ENCODE measurements at regions not wholly inside any gene's neighbourhood (a gene's known extent, or its start where the extent isn't known, plus 50 kb on each side); places are given as distances from the start of the nearest gene placed in this dataset.

GRCh38 chr2:144595686-144596072 is 75.8 kb upstream of the ZEB2 start:
- DNase-seq = no peak

GRCh38 chr2:144595279-144595678 is 75.4 kb upstream of the ZEB2 start:
- no peak for DNase-seq

- no peak for DNase-seq
Observed at GRCh38 chr2:144593803-144594202, 73.9 kb upstream of the ZEB2 start.

- DNase-seq = no peak
Observed at GRCh38 chr2:144592500-144593256, 72.8 kb upstream of the ZEB2 start.

GRCh38 chr2:144587306-144587705 is 67.4 kb upstream of the ZEB2 start:
- no peak for DNase-seq

- no peak for DNase-seq
Observed at GRCh38 chr2:144586476-144586875, 66.6 kb upstream of the ZEB2 start.

GRCh38 chr2:144583741-144584453 is 64.0 kb upstream of the ZEB2 start:
- no peak for DNase-seq

GRCh38 chr2:144583381-144583729 is 63.4 kb upstream of the ZEB2 start:
- DNase-seq = no peak

GRCh38 chr2:144582651-144583380 is 62.9 kb upstream of the ZEB2 start:
- DNase-seq = no peak

- DNase-seq = no peak
Observed at GRCh38 chr2:144580521-144581161, 60.7 kb upstream of the ZEB2 start.

GRCh38 chr2:144579556-144579955 is 59.6 kb upstream of the ZEB2 start:
- DNase-seq = no peak

GRCh38 chr2:144578099-144578498 is 58.2 kb upstream of the ZEB2 start:
- no peak for DNase-seq

GRCh38 chr2:144572977-144573376 is 53.1 kb upstream of the ZEB2 start:
- DNase-seq = no peak

GRCh38 chr2:144571770-144572169 is 51.9 kb upstream of the ZEB2 start:
- DNase-seq = no peak

GRCh38 chr2:144570566-144570965 is 50.6 kb upstream of the ZEB2 start:
- DNase-seq = no peak
